ENCODE measurements at regions not wholly inside any gene's neighbourhood (a gene's known extent, or its start where the extent isn't known, plus 50 kb on each side); places are given as distances from the start of the nearest gene placed in this dataset.

DNA sequence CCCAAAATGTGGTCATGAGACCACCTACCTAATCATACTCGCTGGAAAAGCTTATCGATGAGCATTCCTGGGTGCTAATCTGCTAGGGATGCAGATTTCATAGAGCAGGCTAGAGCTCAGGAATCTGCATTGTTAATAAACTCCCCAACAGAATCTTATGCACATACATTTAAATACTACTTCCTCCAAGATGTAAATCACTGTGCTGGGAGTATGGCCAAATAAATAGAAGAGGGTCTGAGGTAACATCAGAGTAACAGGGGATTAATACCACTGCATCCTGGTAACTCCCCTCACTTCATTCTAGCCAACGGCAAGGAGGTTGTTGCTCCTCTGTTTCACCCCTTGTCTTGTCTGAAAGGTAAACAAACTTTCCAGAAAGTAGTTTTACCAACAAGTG, 118.3 kb upstream of the SEMA6D start:
- no peak for TF ChIP-seq YY1 (IDR thresholded peaks at IDR 0.05; ENCODE audit: low read depth, low read length)
- TF ChIP-seq CHD2 (IDR thresholded peaks at IDR 0.05; ENCODE audit: low read length), result no peak
- no peak for TF ChIP-seq GTF2F1 (IDR thresholded peaks at IDR 0.05; ENCODE audit: borderline replicate concordance, low read depth, low read length)

Data from H1 (cell line).